Testis (tissue), 2 donors: ENCODE measurements at regions not wholly inside any gene's neighbourhood (a gene's known extent, or its start where the extent isn't known, plus 50 kb on each side); places are given as distances from the start of the nearest gene placed in this dataset.
"Not testable (repeated sequence)": the region's sequence is repeated elsewhere in the genome, so short reads cannot be mapped to it uniquely, and the experiment has no call there.

Experiments used
- DNase-seq: peaks from one replicate; pipeline ENCODE4 v3.0.0-alpha.2; 2019
- H3K27ac ChIP-seq, 2 donors: fragments of 200-600 bp; sonication (generic); one replicate each; pipeline ENCODE4 v1.5.1; 2019
- H3K27me3 ChIP-seq: fragments of 200-600 bp; sonication (generic); one replicate; pipeline ENCODE4 v1.5.1; 2019
- H3K36me3 ChIP-seq: fragments of 200-600 bp; sonication (generic); one replicate; pipeline ENCODE4 v1.5.1; 2017; ENCODE audit warnings: low read depth; ENCODE audit errors: missing control alignments
- H3K4me1 ChIP-seq: fragments of 200-600 bp; sonication (generic); one replicate; pipeline ENCODE4 v1.5.1; 2019
- H3K4me3 ChIP-seq, 2 donors: fragments of 200-600 bp; sonication (generic); one replicate each; pipeline ENCODE4 v1.5.1; 2017 to 2019
- H3K9me3 ChIP-seq: fragments of 200-600 bp; sonication (generic); one replicate; pipeline ENCODE4 v1.5.1; 2017
- CTCF ChIP-seq, 3 experiments: fragments of 450-650 bp in 2 of 3; fragments of 200-600 bp in 1 of 3; sonication (generic) in 1 of 3; IDR thresholded peaks; one replicate each; pipeline ENCODE4 v1.5.1; 2016 to 2019; ENCODE audit warnings: antibody characterized with exemption in 3 of 3, mild to moderate bottlenecking in 2 of 3, moderate library complexity in 1 of 3
- POLR2A ChIP-seq: fragments of 450-650 bp; IDR thresholded peaks from one replicate; pipeline ENCODE4 v1.6.1; 2017; ENCODE audit warnings: antibody characterized with exemption, mild to moderate bottlenecking, moderate library complexity
- WGBS, 2 donors: methylation state at CpG; one replicate each; pipeline ENCODE4 v1.1.5; 2018; 5-methylcytosine and 5-hydroxymethylcytosine counted together
- intact Hi-C: fragments of 100-400 bp; cut with DNase I; formaldehyde crosslinking; loops from one replicate; pipeline ENCODE4 v1.15.1; 2023; ENCODE audit warnings: low total_unique reads

GRCh38 chr2:144115739-144116291 lies 404.1 kb downstream of the ZEB2 start:
- intact Hi-C loops: no loop called here
- no peak for TF ChIP-seq POLR2A
- no peak for TF ChIP-seq CTCF (IDR thresholded peaks at IDR 0.05)
- no peaks in the 10 kb centered on the region for H3K27me3 ChIP-seq
- DNase-seq: no peak
- no peaks in the 10 kb centered on the region for H3K36me3 ChIP-seq
- no peak overlapping the region for H3K27ac ChIP-seq
- H3K9me3 ChIP-seq: no peaks in the 10 kb centered on the region
- H3K4me1 ChIP-seq: no peaks in the 10 kb centered on the region
- no peak overlapping the region for H3K4me3 ChIP-seq
- WGBS, 2 donors: 90 to 94% methylated on average over 1 of the region's 1 CpG

- TF ChIP-seq CTCF (IDR thresholded peaks at IDR 0.05) (no peak), POLR2A (no peak)
- Histone ChIP-seq H3K27ac (no peak overlapping the region), H3K36me3 (no peaks in the 10 kb centered on the region), H3K9me3 (no peaks in the 10 kb centered on the region), H3K4me3 (no peak overlapping the region), H3K4me1 (no peaks in the 10 kb centered on the region), H3K27me3 (no peaks in the 10 kb centered on the region)
- WGBS, 2 donors: 91 to 92% methylated on average over 1 of the region's 1 CpG
- no peak for DNase-seq
- intact Hi-C loops: no loop called here
Measured at GRCh38 chr2:144114760-144115159, 405.2 kb downstream of the ZEB2 start.

- no peaks in the 10 kb centered on the region for H3K9me3 ChIP-seq
- no peaks in the 10 kb centered on the region for H3K4me1 ChIP-seq
- intact Hi-C loops: no loop called here
- no peak overlapping the region for H3K4me3 ChIP-seq
- no peaks in the 10 kb centered on the region for H3K36me3 ChIP-seq
- no peaks in the 10 kb centered on the region for H3K27me3 ChIP-seq
- TF ChIP-seq POLR2A (no peak), CTCF (IDR thresholded peaks at IDR 0.05) (no peak)
- no peak for DNase-seq
- WGBS, 2 donors: 94 to 98% methylated on average over 2 of the region's 2 CpGs
- no peak overlapping the region for H3K27ac ChIP-seq
Measured at GRCh38 chr2:144111437-144111836, 408.5 kb downstream of the ZEB2 start.

GRCh38 chr2:144106104-144106503 lies 413.8 kb downstream of the ZEB2 start:
- H3K9me3 ChIP-seq, H3K36me3 ChIP-seq, H3K27me3 ChIP-seq, H3K4me3 ChIP-seq, H3K4me1 ChIP-seq, DNase-seq, H3K27ac ChIP-seq, intact Hi-C loops: not testable (repeated sequence)
- WGBS, 2 donors: 87 to 90% methylated on average over 3 of the region's 3 CpGs

- no peaks in the 10 kb centered on the region for H3K4me1 ChIP-seq
- H3K27ac ChIP-seq: no peak overlapping the region
- no peak for DNase-seq
- H3K9me3 ChIP-seq: no peaks in the 10 kb centered on the region
- H3K27me3 ChIP-seq: no peaks in the 10 kb centered on the region
- H3K36me3 ChIP-seq: no peaks in the 10 kb centered on the region
- H3K4me3 ChIP-seq: no peak overlapping the region
- intact Hi-C loops: no loop called here
- TF ChIP-seq POLR2A (no peak), CTCF (IDR thresholded peaks at IDR 0.05) (no peak)
- 84 to 92% methylated on average over 2 of the region's 2 CpGs for WGBS, 2 donors
Measured at GRCh38 chr2:144102386-144102785, 417.5 kb downstream of the ZEB2 start.
